IMR-90 (cell line): ENCODE measurements at regions not wholly inside any gene's neighbourhood (a gene's known extent, or its start where the extent isn't known, plus 50 kb on each side); places are given as distances from the start of the nearest gene placed in this dataset.

Experiments used
- ATAC-seq: fragments of 200-7000 bp; cut with Tn5 transposase; 2 replicates; pipeline ENCODE4 v1.9.1; 2020; ENCODE audit warnings: low read depth, mild to moderate bottlenecking, moderate library complexity
- BruUV-seq: library from RNA; stranded (reverse); fragments of 400-500 nt; replicated peaks from 2 replicates; lab custom pipeline; 2021; lab: Mats Ljungman, UMichigan
- CTCF ChIA-PET: fragments of 300-600 bp; formaldehyde crosslinking; extraction: SDS; loops from one replicate; lab custom pipeline; 2021; ENCODE audit warnings: antibody characterized with exemption; lab: Yijun Ruan, JAX
- POLR2A ChIA-PET: fragments of 300-600 bp; sonication (Branson Sonifier 250); formaldehyde crosslinking; loops from one replicate; lab custom pipeline; 2022; ENCODE audit warnings: antibody characterized with exemption; ENCODE audit not compliant: unreplicated experiment; lab: Charles Lee
- DNase-seq: peaks from one replicate; pipeline ENCODE4 v3.0.0; 2013
- H2AFZ ChIP-seq: replicated peaks from 2 replicates; pipeline ENCODE3; 2013; ENCODE audit warnings: low read length, mild to moderate bottlenecking; ENCODE audit not compliant: poor library complexity
- H2AK5ac ChIP-seq: 2 replicates; pipeline ENCODE4 v1.6.1; 2013; ENCODE audit warnings: low read depth, low read length, inconsistent platforms
- H2AK9ac ChIP-seq: replicated peaks from 2 replicates; pipeline ENCODE3; 2013; ENCODE audit warnings: mild to moderate bottlenecking, low read depth, low read length, moderate library complexity; ENCODE audit not compliant: poor library complexity
- H2BK120ac ChIP-seq: 2 replicates; pipeline ENCODE4 v1.6.1; 2013; ENCODE audit warnings: low read depth, low read length, inconsistent platforms
- H2BK15ac ChIP-seq: 3 replicates; pipeline ENCODE4 v1.6.1; 2013; ENCODE audit warnings: low read depth, low read length, inconsistent platforms
- H2BK20ac ChIP-seq: 2 replicates; pipeline ENCODE4 v1.6.1; 2013; ENCODE audit warnings: low read depth, mild to moderate bottlenecking, inconsistent platforms, low read length, moderate library complexity
- H2BK5ac ChIP-seq: 2 replicates; pipeline ENCODE4 v1.6.1; 2013; ENCODE audit warnings: mild to moderate bottlenecking, low read depth, low read length, inconsistent platforms; ENCODE audit not compliant: poor library complexity, severe bottlenecking
- H3K14ac ChIP-seq: replicated peaks from 2 replicates; pipeline ENCODE4 v1.6.1; 2013; ENCODE audit warnings: low read depth, low read length, inconsistent platforms
- H3K18ac ChIP-seq: 2 replicates; pipeline ENCODE4 v1.6.1; 2013; ENCODE audit warnings: low read depth, low read length, control low read depth
- H3K23ac ChIP-seq: 2 replicates; pipeline ENCODE4 v1.6.1; 2013; ENCODE audit warnings: low read depth, low read length, inconsistent platforms
- H3K27ac ChIP-seq: 2 replicates; pipeline ENCODE4 v1.5.1; 2013; ENCODE audit warnings: mild to moderate bottlenecking, control low read depth, low read length; ENCODE audit not compliant: insufficient read depth
- H3K27me3 ChIP-seq: 2 replicates; pipeline ENCODE4 v1.6.1; 2013; ENCODE audit warnings: low read length; ENCODE audit not compliant: control insufficient read depth, insufficient read depth
- H3K36me3 ChIP-seq: 2 replicates; pipeline ENCODE4 v1.6.1; 2013; ENCODE audit warnings: low read length, mixed read lengths; ENCODE audit not compliant: control insufficient read depth, insufficient read depth
- H3K4ac ChIP-seq: 2 replicates; pipeline ENCODE4 v1.6.1; 2013; ENCODE audit warnings: low read depth, low read length, inconsistent platforms
- H3K4me1 ChIP-seq: 2 replicates; pipeline ENCODE4 v1.6.1; 2013; ENCODE audit warnings: low read length, mixed read lengths; ENCODE audit not compliant: control insufficient read depth, insufficient read depth
- H3K4me2 ChIP-seq: 2 replicates; pipeline ENCODE4 v1.6.1; 2013; ENCODE audit warnings: low read depth, mild to moderate bottlenecking, control low read depth, low read length, moderate library complexity
- H3K4me3 ChIP-seq: 2 replicates; pipeline ENCODE4 v1.5.1; 2013; ENCODE audit warnings: low read depth, mild to moderate bottlenecking, control low read depth, low read length, moderate library complexity; ENCODE audit not compliant: insufficient read depth
- H3K56ac ChIP-seq: 2 replicates; pipeline ENCODE4 v1.6.1; 2013; ENCODE audit warnings: low read length, inconsistent platforms; ENCODE audit not compliant: insufficient read depth; ENCODE audit errors: extremely low read depth
- H3K79me1 ChIP-seq, 2 experiments: 2 replicates each; pipeline ENCODE4 v1.6.1; 2013; ENCODE audit warnings: low read length in 2 of 2, inconsistent platforms in 1 of 2, low read depth in 1 of 2
- H3K9ac ChIP-seq: 2 replicates; pipeline ENCODE4 v1.6.1; 2013; ENCODE audit warnings: low read depth, low read length, control low read depth
- H3K9me1 ChIP-seq: 2 replicates; pipeline ENCODE4 v1.6.1; 2013; ENCODE audit warnings: low read length, inconsistent platforms; ENCODE audit not compliant: insufficient read depth
- H3K9me3 ChIP-seq: 2 replicates; pipeline ENCODE4 v1.6.1; 2013; ENCODE audit warnings: low read length; ENCODE audit not compliant: control insufficient read depth, insufficient read depth
- H4K20me1 ChIP-seq: 2 replicates; pipeline ENCODE4 v1.6.1; 2013; ENCODE audit warnings: low read length, inconsistent platforms; ENCODE audit not compliant: insufficient read depth
- H4K5ac ChIP-seq: 2 replicates; pipeline ENCODE4 v1.6.1; 2013; ENCODE audit warnings: mild to moderate bottlenecking, low read depth, low read length, control low read depth
- H4K8ac ChIP-seq, 2 experiments: 2 replicates each; pipeline ENCODE4 v1.6.1; 2013; ENCODE audit warnings: low read depth in 2 of 2, low read length in 2 of 2, control low read depth in 1 of 2, inconsistent platforms in 1 of 2
- H4K91ac ChIP-seq: 2 replicates; pipeline ENCODE4 v1.6.1; 2013; ENCODE audit warnings: low read depth, low read length, inconsistent platforms; ENCODE audit not compliant: insufficient read depth
- CTCF ChIP-seq: conservative IDR thresholded peaks from 2 replicates; pipeline ENCODE4 v1.5.1; 2012; ENCODE audit warnings: mild to moderate bottlenecking, low read depth, low read length, improper control_type of control experiment
- FOS ChIP-seq: fragments of 150-350 bp; IDR thresholded peaks from 2 replicates; pipeline ENCODE4 v1.6.1; 2016; ENCODE audit warnings: low read depth, low read length
- NFE2L2 ChIP-seq: fragments of 150-350 bp; IDR thresholded peaks from 2 replicates; pipeline ENCODE4 v1.6.1; 2016; ENCODE audit warnings: low read depth, mild to moderate bottlenecking, low read length
- WGBS, 2 experiments: methylation state at CpG; one replicate each; pipeline versions ENCODE4 v1.1.5 to v1.1.7; 2013; ENCODE audit warnings: missing lambda C conversion rate in 2 of 2; ENCODE audit not compliant: insufficient read length in 1 of 2; ENCODE audit errors: extremely low coverage in 2 of 2; 5-methylcytosine and 5-hydroxymethylcytosine counted together
- dilution Hi-C: fragments of 300-500 bp; cut with HindIII; formaldehyde crosslinking; loops from one replicate; pipeline ENCODE4 v1.14.3; 2018; ENCODE audit warnings: low sequenced_read_pairs; ENCODE audit not compliant: unreplicated experiment
- in situ Hi-C: fragments of 300-500 bp; cut with MboI; formaldehyde crosslinking; loops from 3 replicates; pipeline ENCODE4 v1.14.3; 2019; ENCODE audit warnings: low sequenced_read_pairs, inconsistent platforms, mixed read lengths
- intact Hi-C: fragments of 100-400 bp; cut with micrococcal nuclease; formaldehyde crosslinking; loops from 2 replicates; pipeline ENCODE4 v1.10.0; 2022

DNA sequence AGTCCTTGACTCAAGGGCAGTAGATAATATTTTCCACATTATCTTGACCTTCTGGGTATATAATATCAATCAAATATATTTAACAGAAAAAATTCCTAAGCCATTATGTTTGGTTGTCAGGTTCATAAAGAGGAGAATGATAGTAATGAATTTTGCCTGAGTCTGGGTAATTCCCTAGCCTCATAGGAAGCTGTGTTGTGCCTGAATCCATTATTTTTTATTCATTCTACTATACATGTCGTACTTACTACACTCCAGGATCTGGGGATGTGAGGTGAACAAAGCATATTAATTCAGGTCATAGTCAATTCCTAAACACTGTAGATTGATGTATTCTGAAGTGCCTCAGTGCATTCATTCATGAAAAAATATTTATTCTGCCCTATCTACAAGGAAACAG, 204.2 kb downstream of the PTGER3 start:
- no peak overlapping the region for H4K91ac ChIP-seq
- no peak overlapping the region for H3K4ac ChIP-seq
- H3K27ac ChIP-seq, result no peak overlapping the region
- ATAC-seq (no peak), DNase-seq (no peak)
- dilution Hi-C loops, result no loop called here
- H3K14ac ChIP-seq, result no peak overlapping the region
- no peaks in the 10 kb centered on the region for H3K27me3 ChIP-seq
- no peak overlapping the region for H4K8ac ChIP-seq
- H3K9me3 ChIP-seq, result no peaks in the 10 kb centered on the region; the same call in 1 of the 2 replicates
- TF ChIP-seq CTCF, result no peak
- no peak for TF ChIP-seq NFE2L2
- TF ChIP-seq FOS, result no peak
- no peak overlapping the region for H3K18ac ChIP-seq
- no peaks in the 10 kb centered on the region for H3K9me1 ChIP-seq
- no peak overlapping the region for H3K4me2 ChIP-seq
- H2BK5ac ChIP-seq, result no peak overlapping the region
- H2BK15ac ChIP-seq, result no peak overlapping the region
- no CpG with 5 or more reads among the region's 1 CpG for WGBS, 2 experiments
- no peak overlapping the region for H3K4me3 ChIP-seq
- no peak overlapping the region for H4K5ac ChIP-seq
- H2BK120ac ChIP-seq, result no peak overlapping the region
- intact Hi-C loops, result no loop called here
- H3K79me1 ChIP-seq, result no peaks in the 10 kb centered on the region
- no peak overlapping the region for H2AK9ac ChIP-seq
- H4K20me1 ChIP-seq, result no peaks in the 10 kb centered on the region
- H2BK20ac ChIP-seq, result no peak overlapping the region
- no peak overlapping the region for H3K56ac ChIP-seq
- ChIA-PET CTCF (no interaction called here), POLR2A (no interaction called here)
- H2AK5ac ChIP-seq, result no peak overlapping the region
- in situ Hi-C loops, result no loop called here
- H3K36me3 ChIP-seq, result no peaks in the 10 kb centered on the region
- H3K23ac ChIP-seq, result no peak overlapping the region
- no TSS peak for BruUV-seq
- H2AFZ ChIP-seq, result no peak overlapping the region
- no peak overlapping the region for H3K9ac ChIP-seq
- H3K4me1 ChIP-seq, result no peaks in the 10 kb centered on the region
